H9 (cell line): ENCODE measurements at regions not wholly inside any gene's neighbourhood (a gene's known extent, or its start where the extent isn't known, plus 50 kb on each side); places are given as distances from the start of the nearest gene placed in this dataset.

Source experiments
- DNase-seq: peaks from one replicate; pipeline ENCODE4 v3.0.0-alpha.2; 2017
- H2AFZ ChIP-seq: one replicate; pipeline ENCODE4 v1.6.1; 2013; ENCODE audit warnings: mild to moderate bottlenecking, low read length, control low read depth, moderate library complexity
- H2AK5ac ChIP-seq: 2 replicates; pipeline ENCODE4 v1.6.1; 2013; ENCODE audit warnings: low read length, control low read depth, mixed read lengths; ENCODE audit not compliant: insufficient read length
- H2BK120ac ChIP-seq: one replicate; pipeline ENCODE4 v1.6.1; 2013; ENCODE audit warnings: low read depth, mild to moderate bottlenecking, low read length, control low read depth, inconsistent platforms; ENCODE audit not compliant: poor library complexity, severe bottlenecking
- H2BK12ac ChIP-seq: 2 replicates; pipeline ENCODE4 v1.6.1; 2013; ENCODE audit warnings: low read length, control low read depth, mixed read lengths, low read depth; ENCODE audit not compliant: insufficient read length
- H2BK15ac ChIP-seq: 2 replicates; pipeline ENCODE4 v1.6.1; 2013; ENCODE audit warnings: low read depth, low read length, control low read depth
- H2BK20ac ChIP-seq: one replicate; pipeline ENCODE4 v1.6.1; 2013; ENCODE audit warnings: low read depth, mild to moderate bottlenecking, low read length, control low read depth, inconsistent platforms; ENCODE audit not compliant: poor library complexity, severe bottlenecking
- H2BK5ac ChIP-seq: 2 replicates; pipeline ENCODE4 v1.6.1; 2013; ENCODE audit warnings: low read length, control low read depth, mixed read lengths; ENCODE audit not compliant: insufficient read length
- H3K14ac ChIP-seq: 2 replicates; pipeline ENCODE4 v1.6.1; 2013; ENCODE audit warnings: low read length, control low read depth; ENCODE audit not compliant: insufficient read depth
- H3K18ac ChIP-seq: 2 replicates; pipeline ENCODE4 v1.6.1; 2013; ENCODE audit warnings: low read depth, mild to moderate bottlenecking, mixed read lengths, low read length, control low read depth; ENCODE audit not compliant: insufficient read length
- H3K23ac ChIP-seq: 2 replicates; pipeline ENCODE4 v1.6.1; 2013; ENCODE audit warnings: low read length, control low read depth, mixed read lengths, low read depth; ENCODE audit not compliant: insufficient read length
- H3K23me2 ChIP-seq: 2 replicates; pipeline ENCODE4 v1.6.1; 2013; ENCODE audit warnings: low read depth, mild to moderate bottlenecking, mixed read lengths, low read length, control low read depth; ENCODE audit not compliant: insufficient read length, poor library complexity, severe bottlenecking
- H3K27ac ChIP-seq: 2 replicates; pipeline ENCODE4 v1.5.1; 2013; ENCODE audit warnings: low read length, control low read depth, mixed read lengths, low read depth; ENCODE audit not compliant: insufficient read length
- H3K27me3 ChIP-seq: 2 replicates; pipeline ENCODE4 v1.6.1; 2013; ENCODE audit warnings: low read length, control low read depth, inconsistent platforms; ENCODE audit not compliant: insufficient read depth
- H3K4ac ChIP-seq: 2 replicates; pipeline ENCODE4 v1.6.1; 2013; ENCODE audit warnings: low read depth, mild to moderate bottlenecking, control low read depth, inconsistent platforms, low read length, moderate library complexity
- H3K4me1 ChIP-seq: 2 replicates; pipeline ENCODE4 v1.6.1; 2013; ENCODE audit warnings: low read length, control low read depth, inconsistent platforms; ENCODE audit not compliant: insufficient read depth
- H3K4me2 ChIP-seq: 2 replicates; pipeline ENCODE4 v1.6.1; 2013; ENCODE audit warnings: low read length, control low read depth, mixed read lengths; ENCODE audit not compliant: insufficient read length, insufficient read depth
- H3K56ac ChIP-seq: 2 replicates; pipeline ENCODE4 v1.6.1; 2013; ENCODE audit warnings: low read depth, mild to moderate bottlenecking, mixed read lengths, low read length, control low read depth; ENCODE audit not compliant: insufficient read length
- H3K79me1 ChIP-seq: 2 replicates; pipeline ENCODE4 v1.6.1; 2013; ENCODE audit warnings: low read depth, mild to moderate bottlenecking, moderate library complexity, low read length, control low read depth, inconsistent platforms; ENCODE audit not compliant: insufficient read depth, poor library complexity, severe bottlenecking
- H3K79me2 ChIP-seq: 2 replicates; pipeline ENCODE4 v1.6.1; 2013; ENCODE audit warnings: low read length, control low read depth, inconsistent platforms; ENCODE audit not compliant: insufficient read depth
- H3K9ac ChIP-seq: 2 replicates; pipeline ENCODE4 v1.6.1; 2013; ENCODE audit warnings: low read length, control low read depth, mixed read lengths; ENCODE audit not compliant: insufficient read length; ENCODE audit errors: extremely low read depth
- H3K9me3 ChIP-seq: one replicate; pipeline ENCODE4 v1.6.1; 2013; ENCODE audit warnings: low read depth, low read length, inconsistent platforms; ENCODE audit not compliant: control insufficient read depth
- H3T11ph ChIP-seq: one replicate; pipeline ENCODE4 v1.6.1; 2013; ENCODE audit warnings: mild to moderate bottlenecking, low read length, control low read depth, inconsistent platforms
- H4K20me1 ChIP-seq: one replicate; pipeline ENCODE4 v1.6.1; 2013; ENCODE audit not compliant: control insufficient read depth, insufficient read length, insufficient read depth
- H4K5ac ChIP-seq: 2 replicates; pipeline ENCODE4 v1.6.1; 2013; ENCODE audit warnings: low read depth, mild to moderate bottlenecking, mixed read lengths, low read length, control low read depth; ENCODE audit not compliant: insufficient read length
- H4K8ac ChIP-seq: replicated peaks from 2 replicates; pipeline ENCODE4 v1.6.1; 2013; ENCODE audit warnings: low read length, control low read depth, mixed read lengths, low read depth; ENCODE audit not compliant: insufficient read length
- H4K91ac ChIP-seq: 2 replicates; pipeline ENCODE4 v1.6.1; 2013; ENCODE audit warnings: low read depth, mild to moderate bottlenecking, moderate library complexity, mixed read lengths, low read length, control low read depth; ENCODE audit not compliant: insufficient read length
- H3K27ac Mint-ChIP-seq, 3 experiments: 2 replicates in 2 of 3; 3 replicates in 1 of 3; pipeline ENCODE4 v1.8.0; 2020 to 2021; ENCODE audit warnings: mixed read lengths in 3 of 3, mild to moderate bottlenecking in 1 of 3, moderate library complexity in 1 of 3
- H3K27me3 Mint-ChIP-seq: 2 replicates; pipeline ENCODE4 v1.8.0; 2021; ENCODE audit warnings: low read depth, mild to moderate bottlenecking, moderate library complexity, mixed read lengths
- H3K36me3 Mint-ChIP-seq, 3 experiments: 2 replicates in 2 of 3; 3 replicates in 1 of 3; pipeline ENCODE4 v1.8.0; 2020 to 2021; ENCODE audit warnings: low read depth in 3 of 3, mixed read lengths in 3 of 3; ENCODE audit not compliant: insufficient read depth in 1 of 3
- H3K4me1 Mint-ChIP-seq, 2 experiments: 2 replicates each; pipeline ENCODE4 v1.8.0; 2020; ENCODE audit warnings: mixed read lengths in 2 of 2
- H3K4me3 Mint-ChIP-seq, 2 experiments: 2 replicates in 1 of 2; 3 replicates in 1 of 2; pipeline ENCODE4 v1.8.0; 2020 to 2021; ENCODE audit warnings: mild to moderate bottlenecking in 2 of 2, mixed read lengths in 2 of 2, moderate library complexity in 1 of 2
- H3K9me3 Mint-ChIP-seq, 2 experiments: 2 replicates in 1 of 2; 3 replicates in 1 of 2; pipeline ENCODE4 v1.8.0; 2020; ENCODE audit warnings: mild to moderate bottlenecking in 2 of 2, mixed read lengths in 2 of 2, moderate library complexity in 1 of 2
- WGBS: extraction: QIAGEN DNeasy Blood & Tissue Kit; methylation state at CpG from one replicate; pipeline ENCODE4 v1.1.7; 2013; ENCODE audit warnings: missing lambda C conversion rate, low lambda C conversion rate, mixed read lengths; ENCODE audit not compliant: insufficient read length; ENCODE audit errors: extremely low coverage; 5-methylcytosine and 5-hydroxymethylcytosine counted together
- TF ChIP-seq, protein P1 (sequence below): fragments of 200-600 bp; sonication (generic); conservative IDR thresholded peaks from 3 replicates; pipeline ENCODE4 v1.8.0; 2021; ENCODE audit warnings: antibody characterized with exemption, mild to moderate bottlenecking

DNA sequence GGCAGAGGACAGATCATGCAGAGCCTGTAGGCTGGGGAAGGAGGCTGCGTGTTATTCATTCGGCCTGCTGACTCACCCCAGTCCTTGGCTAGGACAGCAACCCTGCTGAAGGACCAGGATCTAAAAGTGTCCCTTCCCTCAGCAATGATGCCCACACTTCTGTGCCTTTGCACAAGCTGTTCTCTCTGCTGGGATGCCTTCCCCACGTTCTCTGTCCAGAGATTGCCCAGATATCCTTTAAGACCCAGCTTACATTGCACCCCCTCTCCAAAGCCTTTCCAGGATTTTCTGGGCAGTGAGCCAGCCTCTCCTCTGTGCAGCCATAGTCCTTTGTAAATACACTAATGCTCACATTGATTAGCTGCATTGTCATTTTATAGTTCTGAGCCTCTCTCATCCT, 99.3 kb upstream of the CHD6 start:
- H2BK12ac ChIP-seq: no peak overlapping the region
- no peak overlapping the region for H3K56ac ChIP-seq
- H3K14ac ChIP-seq: no peak overlapping the region
- no peak overlapping the region for H2BK20ac ChIP-seq
- no peak overlapping the region for H3K18ac ChIP-seq
- no peak overlapping the region for H3K4ac ChIP-seq
- no peak overlapping the region for H3K9ac ChIP-seq
- no peaks in the 10 kb centered on the region for H3K79me2 ChIP-seq
- no peak overlapping the region for H2BK15ac ChIP-seq
- H3K79me1 ChIP-seq: no peaks in the 10 kb centered on the region
- H4K20me1 ChIP-seq: no peaks in the 10 kb centered on the region
- TF ChIP-seq, protein P1, sequence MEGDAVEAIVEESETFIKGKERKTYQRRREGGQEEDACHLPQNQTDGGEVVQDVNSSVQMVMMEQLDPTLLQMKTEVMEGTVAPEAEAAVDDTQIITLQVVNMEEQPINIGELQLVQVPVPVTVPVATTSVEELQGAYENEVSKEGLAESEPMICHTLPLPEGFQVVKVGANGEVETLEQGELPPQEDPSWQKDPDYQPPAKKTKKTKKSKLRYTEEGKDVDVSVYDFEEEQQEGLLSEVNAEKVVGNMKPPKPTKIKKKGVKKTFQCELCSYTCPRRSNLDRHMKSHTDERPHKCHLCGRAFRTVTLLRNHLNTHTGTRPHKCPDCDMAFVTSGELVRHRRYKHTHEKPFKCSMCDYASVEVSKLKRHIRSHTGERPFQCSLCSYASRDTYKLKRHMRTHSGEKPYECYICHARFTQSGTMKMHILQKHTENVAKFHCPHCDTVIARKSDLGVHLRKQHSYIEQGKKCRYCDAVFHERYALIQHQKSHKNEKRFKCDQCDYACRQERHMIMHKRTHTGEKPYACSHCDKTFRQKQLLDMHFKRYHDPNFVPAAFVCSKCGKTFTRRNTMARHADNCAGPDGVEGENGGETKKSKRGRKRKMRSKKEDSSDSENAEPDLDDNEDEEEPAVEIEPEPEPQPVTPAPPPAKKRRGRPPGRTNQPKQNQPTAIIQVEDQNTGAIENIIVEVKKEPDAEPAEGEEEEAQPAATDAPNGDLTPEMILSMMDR: no peak
- no peak overlapping the region for H2BK5ac ChIP-seq
- H3K27ac ChIP-seq: no peak overlapping the region
- Mint-ChIP-seq H3K4me1 (peaks cover 4 to 10% of the 10 kb centered on the region in 2 experiments; a peak in 2 of 4 replicates), H3K36me3 (no peaks in the 10 kb centered on the region), H3K27me3 (no peaks in the 10 kb centered on the region; the same call in none of the 2 replicates), H3K4me3 (no peak overlapping the region), H3K27ac (peak overlapping the region in 1 of 3 experiments; percentile 15; a peak in 1 of 7 replicates), H3K9me3 (no peaks in the 10 kb centered on the region; a peak in 1 of 5 replicates)
- no peak overlapping the region for H3K4me2 ChIP-seq
- no peak overlapping the region for H4K5ac ChIP-seq
- no peak overlapping the region for H2AFZ ChIP-seq
- no peaks in the 10 kb centered on the region for H3K27me3 ChIP-seq
- no peak overlapping the region for H3T11ph ChIP-seq
- H3K23me2 ChIP-seq: no peaks in the 10 kb centered on the region
- no CpG with 5 or more reads among the region's 3 CpGs for WGBS
- H3K9me3 ChIP-seq: no peaks in the 10 kb centered on the region
- no peak overlapping the region for H4K91ac ChIP-seq
- H3K4me1 ChIP-seq: no peaks in the 10 kb centered on the region
- H4K8ac ChIP-seq: no peak overlapping the region
- H2AK5ac ChIP-seq: no peak overlapping the region
- no peak overlapping the region for H2BK120ac ChIP-seq
- no peak for DNase-seq
- H3K23ac ChIP-seq: no peak overlapping the region
